ENCODE measurements at regions not wholly inside any gene's neighbourhood (a gene's known extent, or its start where the extent isn't known, plus 50 kb on each side); places are given as distances from the start of the nearest gene placed in this dataset.
"Not testable (repeated sequence)": the region's sequence is repeated elsewhere in the genome, so short reads cannot be mapped to it uniquely, and the experiment has no call there.

- no peak for DNase-seq (ENCODE audit: low read depth in 4 of 4, low spot score in 3 of 4)
Observed at GRCh38 chr5:155113888-155114287, 100.3 kb downstream of the KIF4B start.

- DNase-seq (ENCODE audit: low read depth in 4 of 4, low spot score in 3 of 4): no peak
Observed at GRCh38 chr5:155114655-155115054, 101.1 kb downstream of the KIF4B start.

GRCh38 chr5:155116456-155117251 is 103.1 kb downstream of the KIF4B start:
- DNase-seq (ENCODE audit: low read depth in 4 of 4, low spot score in 3 of 4): no peak

- no peak for DNase-seq (ENCODE audit: low read depth in 4 of 4, low spot score in 3 of 4)
Observed at GRCh38 chr5:155125551-155126095, 112.1 kb downstream of the KIF4B start.

GRCh38 chr5:155126573-155126972 is 113.0 kb downstream of the KIF4B start:
- DNase-seq (ENCODE audit: low read depth in 4 of 4, low spot score in 3 of 4): no peak

- no peak for DNase-seq (ENCODE audit: low read depth in 4 of 4, low spot score in 3 of 4)
Observed at GRCh38 chr5:155127552-155127951, 114.0 kb downstream of the KIF4B start.

GRCh38 chr5:155128786-155129512 is 115.4 kb downstream of the KIF4B start:
- no peak for DNase-seq (ENCODE audit: low read depth in 4 of 4, low spot score in 3 of 4)

- no peak for DNase-seq (ENCODE audit: low read depth in 4 of 4, low spot score in 3 of 4)
Observed at GRCh38 chr5:155129513-155129880, 115.9 kb downstream of the KIF4B start.

GRCh38 chr5:155134130-155134529 is 120.6 kb downstream of the KIF4B start:
- DNase-seq (ENCODE audit: low read depth in 4 of 4, low spot score in 3 of 4): no peak

GRCh38 chr5:155136216-155136850 is 122.8 kb downstream of the KIF4B start:
- no peak for DNase-seq (ENCODE audit: low read depth in 4 of 4, low spot score in 3 of 4)

GRCh38 chr5:155137683-155138082 is 124.1 kb downstream of the KIF4B start:
- DNase-seq (ENCODE audit: low read depth in 4 of 4, low spot score in 3 of 4): no peak

GRCh38 chr5:155140646-155141045 is 127.1 kb downstream of the KIF4B start:
- DNase-seq (ENCODE audit: low read depth in 4 of 4, low spot score in 3 of 4): no peak

GRCh38 chr5:155144956-155145355 is 131.4 kb downstream of the KIF4B start:
- DNase-seq (ENCODE audit: low read depth in 4 of 4, low spot score in 3 of 4): no peak

- DNase-seq (ENCODE audit: low read depth in 4 of 4, low spot score in 3 of 4): no peak
Observed at GRCh38 chr5:155147222-155147621, 133.7 kb downstream of the KIF4B start.

- DNase-seq (ENCODE audit: low read depth in 4 of 4, low spot score in 3 of 4): no peak
Observed at GRCh38 chr5:155148694-155149093, 135.1 kb downstream of the KIF4B start.

- no peak for DNase-seq (ENCODE audit: low read depth in 4 of 4, low spot score in 3 of 4)
Observed at GRCh38 chr5:155150012-155150411, 136.5 kb downstream of the KIF4B start.

- DNase-seq (ENCODE audit: low read depth in 4 of 4, low spot score in 3 of 4): no peak
Observed at GRCh38 chr5:155154973-155155372, 141.4 kb downstream of the KIF4B start.

- DNase-seq (ENCODE audit: low read depth in 4 of 4, low spot score in 3 of 4): not testable (repeated sequence)
Observed at GRCh38 chr5:155163084-155163483, 149.5 kb downstream of the KIF4B start.

- DNase-seq (ENCODE audit: low read depth in 4 of 4, low spot score in 3 of 4): no peak
Observed at GRCh38 chr5:155167736-155168135, 154.2 kb downstream of the KIF4B start.

GRCh38 chr5:155181542-155181941 is 168.0 kb downstream of the KIF4B start:
- DNase-seq (ENCODE audit: low read depth in 4 of 4, low spot score in 3 of 4): no peak

- no peak for DNase-seq (ENCODE audit: low read depth in 4 of 4, low spot score in 3 of 4)
Observed at GRCh38 chr5:155189476-155189875, 175.9 kb downstream of the KIF4B start.

All from right renal pelvis (tissue), 4 donors.